ENCODE measurements at regions not wholly inside any gene's neighbourhood (a gene's known extent, or its start where the extent isn't known, plus 50 kb on each side); places are given as distances from the start of the nearest gene placed in this dataset.

- peak in 1 of 2 donors; percentile 1 for DNase-seq (ENCODE audit: low spot score in 2 of 2)
- Histone ChIP-seq H3K4me1 (no peaks in the 10 kb centered on the region), H3K27ac (no peak overlapping the region), H3K9me3 (peaks cover 0 to 62% (median 0%) of the 10 kb centered on the region in 4 donors), H3K36me3 (no peaks in the 10 kb centered on the region), H3K27me3 (peaks cover 0 to 3% of the 10 kb centered on the region in 2 donors), H3K4me3 (no peak overlapping the region)
- WGBS, 2 donors = 33 to 45% methylated on average over 23 of the region's 23 CpGs
- TF ChIP-seq EP300 (IDR thresholded peaks at IDR 0.05) = no peak
- no peak for TF ChIP-seq CTCF (IDR thresholded peaks at IDR 0.05)
- TF ChIP-seq POLR2A (IDR thresholded peaks at IDR 0.05) = no peak
Measured at GRCh38 chr4:8709729-8710360, 117.3 kb downstream of the CPZ start.

- Histone ChIP-seq H3K4me3 (no peak overlapping the region), H3K9me3 (peaks cover 0 to 55% (median 0%) of the 10 kb centered on the region in 4 donors), H3K27me3 (peaks cover 0 to 3% of the 10 kb centered on the region in 2 donors), H3K4me1 (no peaks in the 10 kb centered on the region), H3K36me3 (no peaks in the 10 kb centered on the region), H3K27ac (no peak overlapping the region)
- peak in 1 of 2 donors; percentile 8 for DNase-seq (ENCODE audit: low spot score in 2 of 2)
- TF ChIP-seq EP300 (IDR thresholded peaks at IDR 0.05) (no peak), POLR2A (IDR thresholded peaks at IDR 0.05) (no peak), CTCF (IDR thresholded peaks at IDR 0.05) (no peak)
- 59 to 61% methylated on average over 11 to 14 of the region's 15 CpGs for WGBS, 2 donors
Measured at GRCh38 chr4:8709050-8709728, 116.6 kb downstream of the CPZ start.

- DNase-seq (ENCODE audit: low spot score in 2 of 2) = peak in 1 of 2 donors; percentile 3
- 78 to 80% methylated on average over 15 to 16 of the region's 16 CpGs for WGBS, 2 donors
Measured at GRCh38 chr4:8708401-8709021, 115.9 kb downstream of the CPZ start.

GRCh38 chr4:8707045-8707781 lies 114.6 kb downstream of the CPZ start:
- 26 to 37% methylated on average over 14 to 15 of the region's 15 CpGs for WGBS, 2 donors
- no peak overlapping the region for H3K27ac ChIP-seq
- H3K27me3 ChIP-seq = peaks cover 0 to 4% of the 10 kb centered on the region in 2 donors
- H3K36me3 ChIP-seq = no peaks in the 10 kb centered on the region
- peak in 1 of 2 donors; percentile 8 for DNase-seq (ENCODE audit: low spot score in 2 of 2)
- H3K4me1 ChIP-seq = no peaks in the 10 kb centered on the region
- TF ChIP-seq POLR2A (IDR thresholded peaks at IDR 0.05) = no peak
- no peak for TF ChIP-seq CTCF (IDR thresholded peaks at IDR 0.05)
- no peak for TF ChIP-seq EP300 (IDR thresholded peaks at IDR 0.05)
- H3K9me3 ChIP-seq = peaks cover 0 to 36% (median 0%) of the 10 kb centered on the region in 4 donors
- no peak overlapping the region for H3K4me3 ChIP-seq

More at GRCh38 chr4:8708401-8709021, 115.9 kb downstream of the CPZ start:
- Histone ChIP-seq H3K27ac (no peak overlapping the region), H3K27me3 (peaks cover 0 to 3% of the 10 kb centered on the region in 2 donors), H3K4me3 (no peak overlapping the region), H3K4me1 (no peaks in the 10 kb centered on the region), H3K9me3 (peaks cover 0 to 48% (median 0%) of the 10 kb centered on the region in 4 donors), H3K36me3 (no peaks in the 10 kb centered on the region)
- TF ChIP-seq EP300 (IDR thresholded peaks at IDR 0.05) = no peak

GRCh38 chr4:8706216-8707044 lies 113.9 kb downstream of the CPZ start:
- H3K27me3 ChIP-seq = peaks cover 0 to 11% of the 10 kb centered on the region in 2 donors
- no peak overlapping the region for H3K27ac ChIP-seq
- H3K4me3 ChIP-seq = no peak overlapping the region
- H3K4me1 ChIP-seq = no peaks in the 10 kb centered on the region
- 46 to 52% methylated on average over 21 of the region's 21 CpGs for WGBS, 2 donors
- DNase-seq (ENCODE audit: low spot score in 2 of 2) = peak in 1 of 2 donors; percentile 4
- TF ChIP-seq CTCF (IDR thresholded peaks at IDR 0.05) = no peak
- TF ChIP-seq POLR2A (IDR thresholded peaks at IDR 0.05) = no peak
- no peak for TF ChIP-seq EP300 (IDR thresholded peaks at IDR 0.05)
- H3K36me3 ChIP-seq = no peaks in the 10 kb centered on the region
- peaks cover 0 to 30% (median 0%) of the 10 kb centered on the region in 4 donors for H3K9me3 ChIP-seq

Data from tibial nerve (tissue), 4 donors.